ENCODE measurements at regions not wholly inside any gene's neighbourhood (a gene's known extent, or its start where the extent isn't known, plus 50 kb on each side); places are given as distances from the start of the nearest gene placed in this dataset.

GRCh38 chr3:20808864-20809263, 622.9 kb upstream of the SGO1 start:
- Histone ChIP-seq H3K4me1 (no peaks in the 10 kb centered on the region), H3K36me3 (no peaks in the 10 kb centered on the region), H3K27me3 (no peaks in the 10 kb centered on the region), H3K4me3 (ENCODE audit: low read depth, low read length) (no peak overlapping the region), H3K9me3 (no peaks in the 10 kb centered on the region)
- no peak for DNase-seq
- no peak for TF ChIP-seq CTCF (IDR thresholded peaks at IDR 0.05; ENCODE audit: low read depth, low read length)

GRCh38 chr3:20798666-20799065, 612.7 kb upstream of the SGO1 start:
- H3K36me3 ChIP-seq = no peaks in the 10 kb centered on the region
- H3K4me1 ChIP-seq = no peaks in the 10 kb centered on the region
- H3K4me3 ChIP-seq (ENCODE audit: low read depth, low read length) = no peak overlapping the region
- DNase-seq = no peak
- no peak for TF ChIP-seq CTCF (IDR thresholded peaks at IDR 0.05; ENCODE audit: low read depth, low read length)
- H3K27me3 ChIP-seq = no peaks in the 10 kb centered on the region
- H3K9me3 ChIP-seq = no peaks in the 10 kb centered on the region

- no peak overlapping the region for H3K4me3 ChIP-seq (ENCODE audit: low read depth, low read length)
- TF ChIP-seq CTCF (IDR thresholded peaks at IDR 0.05; ENCODE audit: low read depth, low read length) = no peak
- no peak for DNase-seq
- H3K36me3 ChIP-seq = no peaks in the 10 kb centered on the region
- no peaks in the 10 kb centered on the region for H3K27me3 ChIP-seq
- no peaks in the 10 kb centered on the region for H3K9me3 ChIP-seq
- H3K4me1 ChIP-seq = no peaks in the 10 kb centered on the region
Measured at GRCh38 chr3:20787005-20787404, 601.0 kb upstream of the SGO1 start.

GRCh38 chr3:20776692-20777091, 590.7 kb upstream of the SGO1 start:
- Histone ChIP-seq H3K4me3 (ENCODE audit: low read depth, low read length) (no peak overlapping the region), H3K4me1 (no peaks in the 10 kb centered on the region), H3K27me3 (no peaks in the 10 kb centered on the region), H3K36me3 (no peaks in the 10 kb centered on the region), H3K9me3 (no peaks in the 10 kb centered on the region)
- DNase-seq = no peak
- no peak for TF ChIP-seq CTCF (IDR thresholded peaks at IDR 0.05; ENCODE audit: low read depth, low read length)

GRCh38 chr3:20776286-20776685, 590.3 kb upstream of the SGO1 start:
- Histone ChIP-seq H3K36me3 (no peaks in the 10 kb centered on the region), H3K27me3 (no peaks in the 10 kb centered on the region), H3K4me3 (ENCODE audit: low read depth, low read length) (no peak overlapping the region), H3K4me1 (no peaks in the 10 kb centered on the region), H3K9me3 (no peaks in the 10 kb centered on the region)
- no peak for DNase-seq
- TF ChIP-seq CTCF (IDR thresholded peaks at IDR 0.05; ENCODE audit: low read depth, low read length) = no peak

- H3K4me3 ChIP-seq (ENCODE audit: low read depth, low read length) = no peak overlapping the region
- H3K27me3 ChIP-seq = no peaks in the 10 kb centered on the region
- TF ChIP-seq CTCF (IDR thresholded peaks at IDR 0.05; ENCODE audit: low read depth, low read length) = no peak
- DNase-seq = no peak
- H3K4me1 ChIP-seq = no peaks in the 10 kb centered on the region
- H3K9me3 ChIP-seq = no peaks in the 10 kb centered on the region
- no peaks in the 10 kb centered on the region for H3K36me3 ChIP-seq
Measured at GRCh38 chr3:20773320-20773984, 587.4 kb upstream of the SGO1 start.

Measured in BE2C (cell line).